CD4-positive, CD25-positive, alpha-beta regulatory T cell (primary cell): ENCODE measurements at regions not wholly inside any gene's neighbourhood (a gene's known extent, or its start where the extent isn't known, plus 50 kb on each side); places are given as distances from the start of the nearest gene placed in this dataset.

Experiments
- ATAC-seq, 2 donors: fragments of 150-1000 bp; cut with Tn5 transposase; one replicate each; pipeline ENCODE4 v1.10.0; 2021; ENCODE audit warnings: low read depth in 2 of 2, moderate number of reproducible peaks in 2 of 2, moderate library complexity in 1 of 2
- DNase-seq, 3 donors: peaks; one replicate each; pipeline versions ENCODE4 v3.0.0 to v3.0.0-alpha.2; 2012 to 2022; ENCODE audit warnings: mixed read lengths in 1 of 3
- H3K27ac ChIP-seq: one replicate; pipeline ENCODE4 v1.7.0; 2013; ENCODE audit warnings: mild to moderate bottlenecking, low read length; ENCODE audit not compliant: insufficient read depth, poor library complexity, severe bottlenecking
- H3K27me3 ChIP-seq: one replicate; pipeline ENCODE4 v1.7.0; 2013; ENCODE audit warnings: low read length; ENCODE audit not compliant: control insufficient read depth, insufficient read depth
- H3K36me3 ChIP-seq: one replicate; pipeline ENCODE4 v1.7.0; 2013; ENCODE audit warnings: mild to moderate bottlenecking, low read length, moderate library complexity; ENCODE audit not compliant: control insufficient read depth, insufficient read depth
- H3K4me1 ChIP-seq: 2 replicates; pipeline ENCODE4 v1.7.0; 2013; ENCODE audit warnings: mild to moderate bottlenecking, low read length; ENCODE audit not compliant: insufficient read depth, control insufficient read depth, poor library complexity, severe bottlenecking
- H3K4me3 ChIP-seq: one replicate; pipeline ENCODE4 v1.7.0; 2013; ENCODE audit warnings: low read depth, mild to moderate bottlenecking, low read length, moderate library complexity
- H3K9me3 ChIP-seq, 2 experiments: 1 replicate in 1 of 2; 2 replicates in 1 of 2; pipeline ENCODE4 v1.7.0; 2013; ENCODE audit warnings: low read length in 2 of 2, mild to moderate bottlenecking in 1 of 2, moderate library complexity in 1 of 2; ENCODE audit not compliant: control insufficient read depth in 2 of 2
- H3K27ac Mint-ChIP-seq, 3 donors: one replicate each; pipeline ENCODE4 v1.8.0; 2020 to 2022; ENCODE audit warnings: mild to moderate bottlenecking in 3 of 3, mixed read lengths in 3 of 3, moderate library complexity in 2 of 3
- H3K27me3 Mint-ChIP-seq: one replicate; pipeline ENCODE4 v1.8.0; 2022; ENCODE audit warnings: mild to moderate bottlenecking, mixed read lengths
- H3K36me3 Mint-ChIP-seq: one replicate; pipeline ENCODE4 v1.8.0; 2020; ENCODE audit warnings: mixed read lengths
- H3K4me1 Mint-ChIP-seq, 4 donors: one replicate each; pipeline ENCODE4 v1.8.0; 2020 to 2022; ENCODE audit warnings: mixed read lengths in 4 of 4, mild to moderate bottlenecking in 1 of 4
- H3K4me3 Mint-ChIP-seq, 4 donors: one replicate each; pipeline ENCODE4 v1.8.0; 2020 to 2022; ENCODE audit warnings: mild to moderate bottlenecking in 4 of 4, mixed read lengths in 4 of 4, moderate library complexity in 3 of 4
- H3K9me3 Mint-ChIP-seq, 7 donors: one replicate each; pipeline ENCODE4 v1.8.0; 2020 to 2022; ENCODE audit warnings: mixed read lengths in 7 of 7, mild to moderate bottlenecking in 3 of 7, moderate library complexity in 2 of 7

DNA sequence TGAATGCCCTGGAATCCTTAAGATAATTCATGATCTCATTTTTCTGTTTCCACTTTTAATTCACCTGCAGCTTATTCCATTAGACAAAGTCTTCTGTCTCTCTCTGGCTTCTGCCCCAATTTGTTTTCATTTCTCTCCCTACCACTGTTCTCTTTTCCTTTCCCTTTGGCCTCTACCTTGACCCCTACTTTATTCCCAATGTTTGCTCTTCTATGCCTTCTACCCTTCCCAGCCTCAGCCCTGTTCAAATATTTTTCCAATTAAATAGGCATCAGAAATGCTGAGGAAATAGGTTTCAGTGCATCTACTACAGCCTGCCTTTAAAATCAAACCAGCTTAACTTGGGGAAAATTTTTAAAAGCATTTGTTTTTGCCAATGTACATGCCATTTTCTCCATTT lies 443.7 kb upstream of the CWC22 start:
- DNase-seq = no peak
- Histone ChIP-seq H3K36me3 (no peaks in the 10 kb centered on the region), H3K4me3 (no peak overlapping the region), H3K9me3 (no peaks in the 10 kb centered on the region), H3K4me1 (no peaks in the 10 kb centered on the region), H3K27ac (no peak overlapping the region), H3K27me3 (no peaks in the 10 kb centered on the region)
- Mint-ChIP-seq H3K9me3 (peaks cover 0 to 9% (median 0%) of the 10 kb centered on the region in 7 donors), H3K4me1 (no peaks in the 10 kb centered on the region), H3K4me3 (no peak overlapping the region), H3K27me3 (no peaks in the 10 kb centered on the region), H3K36me3 (no peaks in the 10 kb centered on the region), H3K27ac (no peak overlapping the region)
- no peak for ATAC-seq

DNA sequence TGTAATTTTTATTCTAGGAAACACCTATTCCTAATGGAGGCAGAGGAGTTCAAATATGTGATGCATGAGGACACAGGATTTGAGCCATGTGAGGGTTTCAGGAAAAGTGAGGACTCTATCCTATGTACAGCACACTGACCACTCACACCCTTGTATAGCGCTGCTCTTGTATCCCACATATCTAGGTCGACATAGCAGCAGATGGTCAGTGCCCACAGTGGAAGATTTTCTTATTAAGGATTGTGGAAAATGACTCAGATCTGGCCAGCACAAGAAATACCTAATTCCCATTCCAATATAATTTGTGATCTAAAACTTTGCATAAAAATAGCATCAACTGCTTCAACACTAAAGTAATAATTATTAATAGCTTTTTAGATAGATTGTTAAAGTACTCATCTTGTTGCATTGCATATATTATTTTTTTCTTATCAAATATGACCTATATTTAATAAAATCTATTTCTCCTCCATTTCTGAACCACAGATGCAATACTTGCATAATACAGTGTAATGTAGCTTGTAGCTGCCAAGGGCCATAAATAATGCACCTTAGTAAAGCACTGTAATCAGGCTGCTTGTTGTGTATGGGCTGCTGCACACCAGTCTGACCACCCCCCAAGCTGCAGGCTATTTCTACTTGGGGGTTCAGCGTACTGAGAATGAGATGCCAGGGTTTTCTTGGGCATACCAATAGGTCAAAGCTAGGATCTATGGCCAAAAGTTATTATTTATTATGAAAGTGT lies 442.2 kb upstream of the CWC22 start:
- H3K4me1 ChIP-seq = no peaks in the 10 kb centered on the region
- Mint-ChIP-seq H3K27ac (no peak overlapping the region), H3K4me1 (no peaks in the 10 kb centered on the region), H3K36me3 (no peaks in the 10 kb centered on the region), H3K9me3 (peaks cover 0 to 9% (median 0%) of the 10 kb centered on the region in 7 donors), H3K4me3 (no peak overlapping the region), H3K27me3 (no peaks in the 10 kb centered on the region)
- H3K27ac ChIP-seq = no peak overlapping the region
- H3K4me3 ChIP-seq = no peak overlapping the region
- ATAC-seq = no peak
- DNase-seq = no peak
- H3K9me3 ChIP-seq = no peaks in the 10 kb centered on the region
- H3K27me3 ChIP-seq = no peaks in the 10 kb centered on the region
- no peaks in the 10 kb centered on the region for H3K36me3 ChIP-seq

DNA sequence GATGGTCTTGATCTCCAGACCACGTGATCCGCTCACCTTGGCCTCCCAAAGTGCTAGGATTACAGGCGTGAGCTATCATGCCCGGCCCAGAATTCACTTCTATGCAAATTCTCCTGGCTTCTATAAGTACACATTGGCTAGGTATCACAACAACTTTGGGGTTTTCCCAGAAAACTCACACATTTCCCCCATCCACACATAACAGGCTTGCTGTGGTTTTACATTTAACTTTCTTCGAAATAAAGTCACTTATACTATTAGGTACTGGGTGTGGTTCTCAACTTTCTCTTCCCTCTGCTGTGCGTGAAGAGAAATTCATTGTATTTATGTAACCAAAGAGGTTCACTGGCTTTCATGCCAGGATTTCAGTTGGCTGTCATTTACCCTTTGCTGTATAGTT lies 439.4 kb upstream of the CWC22 start:
- H3K4me1 ChIP-seq = no peaks in the 10 kb centered on the region
- Mint-ChIP-seq H3K36me3 (no peaks in the 10 kb centered on the region), H3K27ac (no peak overlapping the region), H3K27me3 (no peaks in the 10 kb centered on the region), H3K9me3 (peaks cover 0 to 10% (median 0%) of the 10 kb centered on the region in 7 donors), H3K4me3 (no peak overlapping the region), H3K4me1 (no peaks in the 10 kb centered on the region)
- no peaks in the 10 kb centered on the region for H3K27me3 ChIP-seq
- H3K36me3 ChIP-seq = no peaks in the 10 kb centered on the region
- H3K9me3 ChIP-seq = no peaks in the 10 kb centered on the region
- ATAC-seq (no peak), DNase-seq (no peak)
- no peak overlapping the region for H3K27ac ChIP-seq
- H3K4me3 ChIP-seq = no peak overlapping the region

- Histone ChIP-seq H3K9me3 (no peaks in the 10 kb centered on the region), H3K36me3 (no peaks in the 10 kb centered on the region), H3K27ac (no peak overlapping the region), H3K4me3 (no peak overlapping the region), H3K27me3 (no peaks in the 10 kb centered on the region), H3K4me1 (no peaks in the 10 kb centered on the region)
- ATAC-seq (no peak), DNase-seq (no peak)
- Mint-ChIP-seq H3K36me3 (no peaks in the 10 kb centered on the region), H3K4me1 (no peaks in the 10 kb centered on the region), H3K9me3 (peaks cover 0 to 8% (median 2%) of the 10 kb centered on the region in 7 donors), H3K4me3 (no peak overlapping the region), H3K27ac (no peak overlapping the region), H3K27me3 (no peaks in the 10 kb centered on the region)
These were observed 436.8 kb upstream of the CWC22 start for GRCh38 chr2:180443888-180444287.

- no peaks in the 10 kb centered on the region for H3K4me1 Mint-ChIP-seq
- ATAC-seq (no peak), DNase-seq (no peak)
- H3K27ac Mint-ChIP-seq = no peak overlapping the region
- H3K4me1 ChIP-seq = no peaks in the 10 kb centered on the region
- no peaks in the 10 kb centered on the region for H3K36me3 ChIP-seq
- H3K36me3 Mint-ChIP-seq = no peaks in the 10 kb centered on the region
- no peaks in the 10 kb centered on the region for H3K27me3 ChIP-seq
- H3K9me3 Mint-ChIP-seq = peaks cover 0 to 8% (median 2%) of the 10 kb centered on the region in 7 donors
- no peak overlapping the region for H3K4me3 ChIP-seq
- no peaks in the 10 kb centered on the region for H3K9me3 ChIP-seq
- H3K4me3 Mint-ChIP-seq = no peak overlapping the region
- no peaks in the 10 kb centered on the region for H3K27me3 Mint-ChIP-seq
- H3K27ac ChIP-seq = no peak overlapping the region
These were observed 436.0 kb upstream of the CWC22 start for GRCh38 chr2:180442860-180443644.

DNA sequence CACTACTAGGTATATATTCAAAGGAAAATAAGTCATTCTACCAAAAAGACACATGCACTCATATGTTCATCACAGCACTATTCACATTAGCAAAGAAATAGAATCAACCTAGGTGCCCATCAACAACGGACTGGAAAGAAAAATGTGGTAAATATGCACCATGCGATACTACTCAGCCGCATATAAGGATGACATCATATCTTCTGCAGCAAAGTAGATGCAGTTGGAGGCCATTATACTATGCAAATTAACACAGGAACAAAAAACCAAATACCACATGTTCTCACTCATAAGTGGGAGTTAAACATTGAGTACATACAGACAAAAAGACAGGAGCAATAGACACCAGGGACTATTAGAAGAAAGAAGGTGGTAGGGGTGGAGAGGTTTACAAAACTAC lies 412.1 kb upstream of the CWC22 start:
- no peaks in the 10 kb centered on the region for H3K27me3 Mint-ChIP-seq
- no peaks in the 10 kb centered on the region for H3K36me3 Mint-ChIP-seq
- H3K27ac ChIP-seq = no peak overlapping the region
- no peak for DNase-seq
- H3K4me3 Mint-ChIP-seq = no peak overlapping the region
- H3K36me3 ChIP-seq = no peaks in the 10 kb centered on the region
- H3K9me3 ChIP-seq = no peaks in the 10 kb centered on the region
- no peaks in the 10 kb centered on the region for H3K4me1 Mint-ChIP-seq
- no peaks in the 10 kb centered on the region for H3K27me3 ChIP-seq
- H3K4me1 ChIP-seq = no peaks in the 10 kb centered on the region
- H3K4me3 ChIP-seq = no peak overlapping the region
- ATAC-seq = no peak
- peaks cover 0 to 7% (median 1%) of the 10 kb centered on the region in 7 donors for H3K9me3 Mint-ChIP-seq
- no peak overlapping the region for H3K27ac Mint-ChIP-seq

DNA sequence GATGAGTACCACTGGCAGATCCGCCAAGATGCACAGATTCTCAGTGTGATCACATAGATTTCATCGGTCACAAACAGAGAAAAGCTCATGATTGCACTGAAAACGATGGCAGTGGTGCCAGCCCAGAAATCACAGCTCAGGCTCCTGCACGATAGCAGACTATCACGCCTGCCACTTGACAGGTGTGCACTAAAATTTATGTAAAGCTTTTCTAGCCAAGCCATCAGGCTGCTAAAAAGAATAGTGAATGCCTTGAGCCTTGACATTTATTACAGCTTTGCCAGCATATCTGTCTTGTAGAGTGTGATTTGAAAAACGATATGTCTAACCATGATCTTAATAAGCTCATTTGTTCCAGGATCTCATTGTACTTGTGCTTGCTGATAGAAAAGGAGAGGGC lies 409.5 kb upstream of the CWC22 start:
- Histone ChIP-seq H3K4me1 (no peaks in the 10 kb centered on the region), H3K9me3 (no peaks in the 10 kb centered on the region), H3K27ac (no peak overlapping the region), H3K27me3 (no peaks in the 10 kb centered on the region), H3K36me3 (no peaks in the 10 kb centered on the region), H3K4me3 (no peak overlapping the region)
- Mint-ChIP-seq H3K36me3 (no peaks in the 10 kb centered on the region), H3K9me3 (peaks cover 0 to 4% (median 1%) of the 10 kb centered on the region in 7 donors), H3K27me3 (no peaks in the 10 kb centered on the region), H3K4me1 (no peaks in the 10 kb centered on the region), H3K27ac (no peak overlapping the region), H3K4me3 (no peak overlapping the region)
- no peak for ATAC-seq
- DNase-seq = no peak

- H3K36me3 Mint-ChIP-seq = no peaks in the 10 kb centered on the region
- Histone ChIP-seq H3K36me3 (no peaks in the 10 kb centered on the region), H3K4me1 (no peaks in the 10 kb centered on the region), H3K9me3 (no peaks in the 10 kb centered on the region), H3K27ac (no peak overlapping the region), H3K27me3 (no peaks in the 10 kb centered on the region), H3K4me3 (no peak overlapping the region)
- H3K27me3 Mint-ChIP-seq = no peaks in the 10 kb centered on the region
- no peak overlapping the region for H3K4me3 Mint-ChIP-seq
- ATAC-seq (no peak), DNase-seq (no peak)
- H3K4me1 Mint-ChIP-seq = no peaks in the 10 kb centered on the region
- peaks cover 0 to 3% (median 0%) of the 10 kb centered on the region in 7 donors for H3K9me3 Mint-ChIP-seq
- H3K27ac Mint-ChIP-seq = no peak overlapping the region
These were observed 406.2 kb upstream of the CWC22 start for GRCh38 chr2:180413336-180413735.
